Kidney capillary endothelial cell (primary cell): ENCODE measurements at regions not wholly inside any gene's neighbourhood (a gene's known extent, or its start where the extent isn't known, plus 50 kb on each side); places are given as distances from the start of the nearest gene placed in this dataset.
"Not testable (repeated sequence)": the region's sequence is repeated elsewhere in the genome, so short reads cannot be mapped to it uniquely, and the experiment has no call there.

Source experiments
- DNase-seq: peaks from one replicate; pipeline ENCODE4 v3.0.0-alpha.2; 2018; ENCODE audit warnings: low spot score

DNA sequence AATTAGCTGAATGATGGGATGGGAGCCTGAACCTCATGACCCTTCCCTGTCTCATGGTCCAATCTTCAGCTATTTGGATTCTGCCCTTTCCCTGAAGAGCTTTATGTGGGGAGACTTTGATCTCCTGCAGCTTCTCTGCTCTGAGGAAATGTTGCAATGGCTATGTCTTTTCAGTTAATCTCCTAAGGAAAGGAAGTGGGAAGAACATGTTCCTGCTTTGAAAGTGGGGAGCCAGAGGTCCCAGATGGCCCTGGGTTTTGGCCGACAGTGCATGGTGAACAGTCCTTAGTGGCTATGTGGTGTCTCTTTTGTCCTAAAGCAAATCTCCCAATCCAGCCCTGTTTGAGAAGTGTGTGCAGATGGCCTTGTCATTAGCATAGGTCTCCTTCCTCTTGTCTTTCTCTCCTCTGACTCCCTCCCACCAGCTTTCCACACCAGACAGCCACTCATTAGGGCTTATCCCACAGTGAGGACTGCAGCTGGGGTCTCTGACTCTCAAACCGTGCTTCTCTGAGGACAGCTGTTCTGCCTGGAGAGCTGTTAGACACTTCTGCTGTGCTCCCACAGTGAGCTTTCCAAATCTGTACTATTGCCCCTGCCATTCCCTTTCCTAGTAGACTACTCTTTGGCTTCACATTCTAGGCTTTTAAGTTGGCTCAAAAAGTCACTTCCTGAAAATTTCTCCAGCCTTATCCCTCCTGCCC, 365.8 kb upstream of the UMPS start:
- no peak for DNase-seq

DNA sequence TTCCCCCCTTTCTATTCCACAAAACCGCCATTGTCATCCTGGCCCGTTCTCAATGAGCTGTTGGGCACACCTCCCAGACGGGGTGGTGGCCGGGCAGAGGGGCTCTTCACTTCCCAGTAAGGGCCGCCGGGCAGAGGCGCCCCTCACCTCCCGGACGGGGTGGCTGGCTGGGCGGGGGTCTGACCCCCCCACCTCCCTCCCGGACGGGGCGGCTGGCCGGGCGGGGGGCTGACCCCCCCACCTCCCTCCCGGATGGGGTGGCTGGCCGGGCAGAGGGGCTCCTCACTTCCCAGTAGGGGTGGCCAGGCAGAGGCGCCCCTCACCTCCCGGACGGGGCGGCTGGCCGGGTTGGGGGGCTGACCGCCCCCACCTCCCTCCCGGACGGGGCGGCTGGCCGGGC, 363.6 kb upstream of the UMPS start:
- DNase-seq = not testable (repeated sequence)

DNA sequence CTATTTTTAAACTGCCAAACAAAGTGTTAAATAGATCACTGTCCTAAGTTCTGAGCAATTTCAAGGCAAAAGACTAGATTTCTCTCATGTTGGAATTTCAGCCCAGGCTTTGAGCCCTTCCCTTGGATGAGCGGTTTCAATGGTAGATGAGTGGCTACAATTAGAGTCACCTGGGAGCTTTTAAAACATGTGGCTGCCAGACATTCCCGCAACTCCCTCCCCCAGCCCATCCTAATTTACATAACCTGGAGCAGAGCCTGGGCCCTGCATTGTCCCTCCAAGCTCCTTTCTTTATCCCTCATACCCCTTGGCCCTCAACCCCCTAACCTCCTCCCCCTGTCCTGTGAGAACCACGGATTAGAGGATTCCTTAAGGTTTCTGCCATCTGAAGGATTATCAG, 357.5 kb upstream of the UMPS start:
- DNase-seq = no peak

DNA sequence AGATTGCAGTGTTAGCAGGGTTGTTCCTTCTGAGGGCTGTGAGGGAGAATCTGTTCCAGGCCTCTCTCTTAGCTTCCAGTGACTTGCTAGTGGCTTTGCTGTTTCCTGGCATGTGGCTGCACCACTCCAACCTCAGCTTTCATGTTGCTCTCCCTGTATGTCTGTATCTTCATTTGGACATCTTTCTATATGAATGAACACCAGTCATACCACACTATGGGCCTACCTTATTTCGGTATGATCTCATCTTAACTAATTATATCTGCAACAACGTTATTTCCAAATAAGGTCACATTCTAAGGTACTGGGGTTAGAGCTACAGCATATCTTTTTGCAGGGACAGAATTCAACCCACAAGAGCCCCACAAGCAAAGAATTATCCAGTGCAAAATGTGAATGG, 356.7 kb upstream of the UMPS start:
- DNase-seq = no peak

DNA sequence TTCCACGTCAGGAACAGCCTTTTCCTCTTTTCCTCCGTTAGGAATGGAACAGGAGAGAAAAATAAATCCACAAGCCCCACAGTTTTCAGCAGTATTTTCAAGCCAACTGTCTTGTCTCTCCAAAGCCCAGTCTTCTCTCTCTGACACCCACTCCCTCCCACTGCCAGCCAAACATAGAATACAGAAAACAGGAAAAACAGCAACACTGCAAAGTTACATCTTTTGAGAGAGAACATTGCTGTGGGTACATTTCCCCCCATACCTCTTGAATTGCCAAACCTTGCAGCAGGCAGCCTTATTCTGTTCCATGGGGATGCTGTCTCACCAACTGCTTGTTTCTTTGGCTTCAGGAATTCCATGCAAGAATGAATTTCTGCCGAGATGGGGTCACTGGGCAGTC, 355.7 kb upstream of the UMPS start:
- no peak for DNase-seq

DNA sequence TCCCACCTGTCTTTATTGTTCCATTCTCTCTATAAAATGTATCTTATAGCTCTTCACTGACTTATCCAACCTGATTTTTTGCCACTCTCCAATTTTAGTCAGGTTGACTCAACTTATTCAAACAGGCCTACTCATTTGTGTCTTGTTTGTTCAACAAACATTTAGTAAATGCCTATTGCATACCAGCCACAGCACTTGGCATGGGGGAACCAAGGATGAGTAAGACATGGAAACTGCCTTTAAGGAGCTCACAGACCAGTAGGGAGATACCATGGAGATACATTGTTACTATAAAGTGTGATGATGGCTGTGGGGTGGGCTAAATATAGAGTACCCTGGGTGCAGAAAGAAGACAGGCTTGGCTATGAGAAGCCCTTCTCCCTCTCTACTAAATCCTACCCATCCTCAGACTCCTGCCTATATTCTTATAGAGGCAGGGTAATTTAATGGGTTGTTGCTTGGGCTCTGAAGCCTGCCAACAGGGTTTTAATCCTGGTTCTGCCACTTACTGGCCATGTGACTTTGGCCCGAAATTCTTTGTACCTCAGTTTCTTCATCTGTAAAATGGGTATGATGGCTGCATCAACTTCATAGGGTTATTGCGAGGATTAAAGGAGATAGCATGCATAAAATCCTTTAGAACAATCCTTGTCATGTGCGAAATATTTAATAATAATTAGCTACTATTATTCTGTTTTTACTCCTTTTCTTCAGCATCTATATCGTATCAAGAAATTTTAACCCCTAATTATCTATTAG, 348.5 kb upstream of the UMPS start:
- no peak for DNase-seq

DNA sequence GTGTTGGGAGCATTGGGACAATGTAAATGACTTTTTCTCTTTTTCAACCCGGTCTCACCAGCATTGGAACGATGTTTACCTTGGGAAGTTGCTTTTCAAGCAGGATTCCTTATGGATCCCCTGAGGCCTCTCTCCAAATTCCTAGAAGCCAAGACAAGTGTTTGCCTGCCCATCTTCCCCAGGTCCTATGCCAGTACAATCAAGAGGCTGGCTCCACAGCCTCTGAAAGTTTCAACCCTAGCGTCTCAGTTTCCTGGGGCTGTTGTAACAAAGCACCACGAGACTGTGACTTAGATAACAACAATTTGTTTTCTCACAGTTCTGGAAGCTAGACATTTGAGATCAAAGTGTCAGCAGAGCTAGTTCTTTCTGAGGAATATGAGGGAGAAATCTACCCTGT, 347.2 kb upstream of the UMPS start:
- DNase-seq = no peak

DNA sequence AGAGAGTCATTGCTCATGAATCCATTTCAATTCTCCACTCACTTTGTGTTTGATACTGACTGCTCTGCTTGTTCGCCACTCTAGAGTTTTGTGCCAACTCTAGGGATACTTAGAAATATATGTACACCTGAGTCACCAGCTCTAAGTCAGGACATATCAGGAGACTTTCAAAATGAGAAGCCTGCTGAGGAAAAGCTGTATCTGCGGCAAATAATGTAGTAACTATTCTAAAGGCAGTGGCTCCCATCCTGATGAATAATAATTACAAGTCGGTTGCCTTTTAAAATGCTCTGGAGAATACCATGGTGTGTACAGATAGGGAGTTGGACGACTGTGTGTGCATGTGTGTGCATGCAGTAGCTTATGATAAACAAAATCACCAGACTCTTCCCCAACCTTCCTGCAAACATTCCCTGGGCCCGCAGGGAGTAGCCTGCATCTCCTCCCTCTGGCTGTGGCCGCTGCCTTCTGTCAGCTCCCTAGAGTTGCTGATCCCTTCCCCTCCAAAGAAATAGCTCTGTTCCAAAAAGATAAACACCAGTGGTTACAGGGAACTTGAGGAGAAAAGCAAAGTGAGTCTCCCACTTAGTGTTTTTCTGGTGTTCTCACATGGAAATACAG, 346.3 kb upstream of the UMPS start:
- no peak for DNase-seq

DNA sequence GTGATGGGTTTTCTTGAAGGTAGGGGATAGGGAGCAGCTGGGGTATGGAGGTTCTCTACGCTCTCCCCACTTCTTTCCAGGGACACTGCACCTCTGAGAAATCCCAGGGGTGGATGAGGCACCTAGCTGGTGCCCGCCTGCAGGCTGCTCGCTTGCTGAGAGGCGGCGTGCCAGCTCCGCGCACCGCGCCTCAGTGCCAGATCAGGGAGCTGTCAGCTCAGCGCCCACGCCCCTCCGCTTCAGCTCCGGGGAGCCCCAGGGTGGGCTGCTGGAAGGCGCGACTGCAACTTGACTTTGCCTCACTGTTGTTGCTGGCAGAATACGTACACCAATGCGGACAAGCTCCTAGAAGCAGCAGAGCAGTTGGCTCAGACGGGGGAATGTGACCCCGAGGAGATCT, 345.7 kb upstream of the UMPS start:
- DNase-seq = no peak

DNA sequence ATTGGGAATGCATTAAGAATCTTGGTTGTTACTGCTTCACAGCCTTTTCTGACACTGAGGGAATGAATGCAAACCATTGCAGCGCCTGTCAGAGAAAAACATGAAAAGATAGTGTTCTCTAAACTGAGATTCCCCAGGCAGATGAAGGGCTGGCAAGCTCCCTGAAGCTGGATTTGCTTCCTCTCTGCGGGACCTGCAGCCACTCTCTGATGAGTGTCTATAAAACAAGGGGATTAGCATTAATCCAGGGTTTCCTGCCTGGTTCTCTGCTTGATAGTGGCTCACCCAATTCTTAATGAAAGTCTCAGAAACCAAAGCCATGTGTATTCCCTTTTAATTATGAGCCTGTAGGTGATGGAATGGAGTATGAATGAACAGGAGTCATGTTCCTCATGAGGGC, 344.3 kb upstream of the UMPS start:
- DNase-seq = no peak

DNA sequence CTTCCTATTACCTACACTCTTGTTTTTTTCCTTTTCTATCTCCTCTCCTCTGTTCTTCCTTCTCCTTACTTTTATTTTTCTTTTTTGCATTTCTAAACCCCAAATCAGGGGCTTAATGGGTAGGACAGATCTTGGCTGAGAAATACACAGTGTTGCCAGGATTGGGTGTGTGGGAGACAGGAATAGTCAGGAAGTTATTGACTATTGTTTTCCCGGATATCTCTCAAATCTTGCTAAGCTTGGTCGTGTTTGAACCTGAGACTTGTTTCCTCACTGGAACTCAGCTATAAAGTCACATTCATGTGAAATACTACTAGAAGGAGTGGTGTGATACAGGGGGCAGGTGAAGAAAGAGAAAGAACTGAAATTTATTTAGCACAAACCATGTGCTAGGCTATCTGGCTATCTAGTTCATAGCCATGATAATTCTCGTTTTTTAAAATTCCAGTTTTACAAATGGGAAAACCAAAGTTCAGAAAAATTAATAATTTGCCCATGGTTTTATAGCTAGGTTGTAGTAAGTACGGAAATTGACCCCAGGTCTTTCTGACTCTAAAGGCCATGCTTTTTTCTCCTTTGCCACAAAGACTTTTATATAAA, 343.2 kb upstream of the UMPS start:
- DNase-seq = no peak

DNA sequence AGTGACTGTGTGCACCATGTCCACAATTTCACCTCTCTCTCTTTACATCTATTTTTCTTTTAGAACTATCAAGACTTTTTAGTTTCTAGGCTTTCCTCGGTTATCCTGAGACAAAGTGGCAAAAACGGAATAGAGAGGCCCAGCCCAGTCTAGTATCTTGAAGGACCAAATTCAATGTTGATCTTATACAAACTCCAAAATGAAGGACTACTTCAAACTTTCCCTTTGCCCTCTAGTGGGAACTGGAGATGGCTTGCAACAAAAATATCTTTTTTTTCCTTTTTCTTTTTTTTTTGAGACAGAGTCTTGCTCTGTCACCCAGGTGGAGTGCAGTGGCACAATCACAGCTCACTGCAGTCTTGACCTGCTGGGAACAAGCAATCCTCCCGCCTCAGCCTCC, 338.5 kb upstream of the UMPS start:
- no peak for DNase-seq

DNA sequence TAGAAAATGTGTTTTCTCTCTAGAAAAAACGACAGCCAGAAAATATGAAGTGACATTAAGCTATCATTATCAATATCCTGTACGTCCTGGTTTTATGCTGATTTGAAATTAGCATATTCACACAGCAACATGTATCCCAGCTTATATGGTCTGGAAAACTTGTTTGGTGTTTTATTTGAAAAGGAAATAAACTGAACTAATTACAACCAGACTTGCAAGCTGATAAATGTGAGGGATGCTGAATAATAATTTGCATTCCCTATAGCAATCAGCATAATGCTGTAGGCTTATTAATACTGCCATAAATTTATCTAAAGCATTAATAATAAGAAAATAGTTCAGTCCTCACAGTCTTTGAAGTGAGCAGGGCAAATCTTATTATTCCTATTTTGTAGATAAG, 336.9 kb upstream of the UMPS start:
- DNase-seq = no peak

DNA sequence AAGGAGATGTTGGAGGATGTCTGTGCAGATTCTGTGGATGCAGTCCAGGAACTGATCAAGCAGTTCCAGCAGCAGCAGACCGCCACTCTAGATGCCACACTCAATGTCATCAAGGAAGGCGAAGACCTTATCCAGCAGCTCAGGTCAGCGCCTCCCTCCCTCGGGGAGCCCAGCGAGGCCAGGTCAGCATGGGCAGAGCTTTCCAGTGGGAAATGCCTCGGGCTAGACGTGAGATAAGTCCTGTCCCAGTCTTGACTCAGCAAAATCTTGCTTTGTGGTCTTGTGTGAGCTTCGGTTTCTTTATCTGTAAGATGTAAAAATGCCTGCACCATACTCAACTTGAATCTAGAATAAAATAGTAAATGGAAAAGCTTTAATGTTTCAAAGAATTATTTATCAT, 335.1 kb upstream of the UMPS start:
- DNase-seq = no peak

DNA sequence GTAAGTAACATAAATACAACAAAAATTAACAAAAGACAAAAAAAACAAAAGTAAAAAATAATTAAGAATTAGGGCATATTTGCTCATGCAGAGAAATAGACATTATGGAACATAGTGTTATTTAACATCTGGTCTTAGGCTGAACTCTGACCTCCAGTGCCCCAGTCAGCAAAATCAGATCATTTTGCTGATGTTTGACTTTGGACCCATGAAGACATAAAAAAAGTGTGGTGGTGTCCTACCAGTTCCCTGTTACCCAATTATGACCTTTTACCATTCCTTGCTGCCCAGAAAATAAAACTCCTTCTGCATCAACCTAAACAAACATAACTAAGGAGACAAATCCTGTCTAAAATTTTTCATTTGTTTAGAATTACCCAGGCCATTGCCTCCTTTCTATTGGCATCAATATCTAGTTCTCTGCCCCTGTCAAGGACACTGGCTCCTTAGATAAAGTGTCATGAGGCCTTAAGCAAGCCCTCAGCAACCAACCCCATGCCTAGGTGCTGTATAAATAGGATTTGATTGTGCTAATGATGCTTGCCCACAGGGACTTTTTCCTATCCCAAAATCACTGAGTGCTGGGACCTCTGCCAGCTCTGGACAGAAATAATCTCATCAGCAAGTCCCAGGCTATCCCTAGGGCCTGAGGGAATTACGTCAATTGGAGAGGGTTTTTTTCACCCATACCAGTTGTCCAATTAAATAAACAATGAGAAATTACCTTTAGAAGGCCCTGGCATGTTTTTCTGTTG, 334.5 kb upstream of the UMPS start:
- no peak for DNase-seq

DNA sequence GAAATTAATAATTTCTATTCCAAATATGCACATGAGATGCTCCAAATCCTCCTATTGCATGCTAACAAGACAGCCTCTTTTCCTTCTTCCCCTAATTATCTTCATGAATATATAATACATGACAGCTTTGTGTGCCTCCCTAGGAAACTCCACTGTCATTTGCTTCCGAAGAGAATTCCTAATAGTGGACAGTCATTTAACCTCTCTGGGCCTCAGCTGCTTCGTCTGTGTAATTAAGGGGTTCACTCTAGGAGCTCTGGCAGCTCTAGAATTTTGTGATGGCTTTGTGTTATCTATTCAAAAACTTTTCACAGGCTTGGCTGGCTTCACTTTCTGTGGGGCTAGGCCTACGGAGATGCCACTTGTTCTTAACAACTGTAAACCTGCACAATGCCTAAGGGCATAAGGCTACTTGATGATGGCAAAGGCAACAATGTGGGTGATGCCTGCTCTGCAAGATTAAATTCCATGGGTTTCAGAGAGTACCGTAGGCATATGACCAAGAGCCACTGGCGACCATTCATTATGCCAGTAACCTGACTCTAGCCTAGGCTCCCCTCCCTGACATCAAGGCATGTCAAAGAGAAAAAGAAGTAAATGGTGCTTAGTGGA, 333.8 kb upstream of the UMPS start:
- DNase-seq = no peak

DNA sequence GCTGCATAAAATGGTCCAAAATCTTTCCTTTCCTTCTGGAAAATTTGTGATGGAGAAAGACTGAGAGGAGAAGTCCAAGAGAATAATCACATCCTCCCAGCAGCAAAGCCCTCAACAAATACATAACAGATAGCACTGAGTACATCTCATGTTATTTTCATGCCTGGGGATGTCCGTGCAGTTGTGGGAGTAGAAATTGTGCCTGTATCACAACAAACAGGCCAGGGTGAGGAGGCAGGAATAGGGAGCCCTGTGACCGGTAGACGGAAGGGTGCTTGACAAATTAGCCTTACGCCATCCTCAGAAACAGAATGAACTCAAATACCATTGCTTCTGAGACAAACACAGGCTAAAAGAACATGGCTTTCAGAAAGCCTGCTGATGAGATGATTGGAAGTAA, 333.2 kb upstream of the UMPS start:
- no peak for DNase-seq

DNA sequence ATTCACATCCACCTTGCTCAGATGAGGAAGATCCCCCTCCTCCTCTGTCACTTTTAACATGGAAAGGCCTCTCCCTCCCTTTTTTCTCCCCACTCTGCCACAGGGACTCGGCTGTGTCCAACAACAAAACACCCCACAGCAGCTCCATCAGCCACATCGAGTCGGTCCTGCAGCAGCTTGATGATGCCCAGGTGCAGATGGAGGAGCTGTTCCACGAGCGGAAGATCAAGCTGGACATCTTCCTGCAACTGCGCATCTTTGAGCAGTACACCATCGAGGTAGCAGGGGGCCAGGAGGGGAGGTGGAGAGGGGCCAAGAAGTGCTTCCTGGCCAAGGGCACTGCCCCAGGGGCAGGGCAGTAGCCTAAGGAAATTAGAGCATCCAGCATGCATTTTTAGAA, 331.7 kb upstream of the UMPS start:
- DNase-seq = no peak

DNA sequence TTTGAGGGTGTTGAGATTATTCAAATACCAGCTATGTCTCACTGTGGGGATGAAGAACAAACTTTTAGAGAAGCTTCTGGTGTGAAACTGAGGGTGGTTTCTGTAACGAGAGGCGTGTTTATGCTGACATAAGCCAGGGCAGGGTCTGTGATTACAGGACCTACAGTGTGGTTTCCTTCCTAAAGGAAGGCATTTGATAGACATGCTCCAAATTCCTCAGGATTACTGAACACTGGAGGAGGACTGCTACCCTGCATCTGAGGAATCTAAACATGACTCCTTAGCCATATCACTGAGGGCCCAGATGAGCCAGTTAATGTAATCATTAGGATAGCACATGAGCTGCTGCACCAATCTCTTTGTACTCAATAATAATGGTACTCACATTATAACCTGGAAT, 328.4 kb upstream of the UMPS start:
- DNase-seq = no peak

DNA sequence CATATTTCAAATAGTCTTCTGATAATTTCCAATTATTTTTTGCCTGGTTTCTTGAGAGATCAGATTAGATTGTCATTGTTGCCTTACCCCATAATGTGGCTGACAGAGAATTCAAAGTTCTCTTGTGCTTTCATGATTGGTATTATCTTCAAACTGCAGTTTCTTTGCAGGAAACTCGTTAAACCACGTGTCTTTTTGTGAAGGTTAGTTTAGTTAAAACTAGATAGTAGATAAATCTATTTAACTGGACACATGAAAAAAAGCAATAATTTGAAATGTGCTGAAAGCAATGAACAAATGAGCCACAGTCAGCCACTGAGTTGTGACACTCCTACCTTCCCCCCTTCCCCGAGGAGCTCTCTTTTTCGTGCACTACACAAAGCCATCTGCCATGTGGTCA, 327.5 kb upstream of the UMPS start:
- DNase-seq = no peak

DNA sequence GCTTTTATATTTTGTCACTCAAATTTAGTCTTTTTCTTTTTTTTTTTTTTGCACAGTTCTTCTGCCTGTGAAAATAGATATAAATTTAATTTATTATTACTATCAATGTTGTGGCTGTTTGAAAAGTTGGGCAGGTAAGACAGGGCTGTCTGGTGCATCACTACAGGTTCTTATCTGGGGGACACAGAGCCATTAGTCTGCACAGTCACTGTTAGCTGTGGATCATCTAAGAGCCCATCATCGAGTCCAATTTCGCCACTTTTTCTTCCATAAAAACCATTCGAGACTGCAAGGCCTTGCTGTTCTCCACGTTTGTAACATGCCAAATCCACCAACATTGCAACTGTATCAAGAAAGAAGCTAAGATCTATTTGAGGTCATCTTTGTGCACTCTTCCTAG, 325.6 kb upstream of the UMPS start:
- no peak for DNase-seq

DNA sequence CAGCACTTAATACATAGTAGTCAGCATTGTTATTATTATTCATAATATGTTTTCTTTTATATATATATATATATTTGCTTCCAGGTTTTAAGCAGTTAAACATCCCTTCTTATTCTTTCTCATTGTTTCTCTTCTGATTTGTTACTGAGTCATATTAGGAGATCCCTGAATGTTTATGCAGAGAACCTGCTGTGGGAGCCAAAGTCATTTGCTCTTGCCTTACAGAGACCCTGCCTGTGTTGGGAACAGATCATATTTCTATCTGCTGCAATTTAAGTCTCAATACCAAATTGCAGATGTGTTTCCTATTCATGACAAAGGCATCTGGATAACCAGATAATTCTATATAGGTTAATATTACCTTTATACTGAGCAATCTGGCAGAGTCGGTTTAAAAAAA, 323.0 kb upstream of the UMPS start:
- no peak for DNase-seq
